Common myeloid progenitor, CD34-positive (primary cell): ENCODE measurements at regions not wholly inside any gene's neighbourhood (a gene's known extent, or its start where the extent isn't known, plus 50 kb on each side); places are given as distances from the start of the nearest gene placed in this dataset.
A peak's percentile ranks its signal among the peaks of the same experiment; 100 is the strongest.

Source experiments
- CTCF ChIA-PET: fragments of 350-600 bp; sonication (Branson Sonifier 250); formaldehyde crosslinking; loops from one replicate; lab custom pipeline; 2021; ENCODE audit warnings: antibody characterized with exemption; lab: Charles Lee
- POLR2A ChIA-PET: fragments of 350-600 bp; sonication (Branson Sonifier 250); formaldehyde crosslinking; loops from one replicate; lab custom pipeline; 2021; ENCODE audit warnings: antibody characterized with exemption; lab: Charles Lee
- DNase-seq, 3 donors: peaks; one replicate each; pipeline versions ENCODE4 v3.0.0 to v3.0.0-alpha.2; 2013
- H3K27ac ChIP-seq, 2 experiments: 1 replicate in 1 of 2; 2 replicates in 1 of 2; pipeline ENCODE4 v1.7.0; 2013; ENCODE audit warnings: inconsistent platforms in 2 of 2, low read length in 2 of 2, mild to moderate bottlenecking in 2 of 2, low read depth in 1 of 2, moderate library complexity in 1 of 2; ENCODE audit not compliant: severe bottlenecking in 2 of 2, insufficient read depth in 1 of 2, poor library complexity in 1 of 2
- H3K27me3 ChIP-seq, 5 experiments: replicated peaks in 2 of 5; 1 replicate in 3 of 5; 2 replicates in 2 of 5; pipeline versions ENCODE4 v1.6.1 to v1.7.0; 2013; ENCODE audit warnings: low read length in 4 of 5, mild to moderate bottlenecking in 2 of 5, moderate library complexity in 2 of 5, inconsistent platforms in 1 of 5; ENCODE audit not compliant: insufficient read depth in 5 of 5, control insufficient read depth in 4 of 5
- H3K36me3 ChIP-seq, 4 experiments: 1 replicate in 2 of 4; 2 replicates in 2 of 4; pipeline versions ENCODE4 v1.6.1 to v1.7.0; 2013; ENCODE audit warnings: low read length in 3 of 4, control low read depth in 1 of 4, mild to moderate bottlenecking in 1 of 4; ENCODE audit not compliant: control insufficient read depth in 4 of 4, insufficient read depth in 4 of 4
- H3K4me1 ChIP-seq, 4 experiments: 1 replicate in 3 of 4; 2 replicates in 1 of 4; pipeline versions ENCODE4 v1.6.1 to v1.7.1; 2013; ENCODE audit warnings: low read length in 3 of 4, mild to moderate bottlenecking in 3 of 4, control low read depth in 1 of 4, inconsistent platforms in 1 of 4, moderate library complexity in 1 of 4; ENCODE audit not compliant: control insufficient read depth in 4 of 4, insufficient read depth in 4 of 4; ENCODE audit errors: control extremely low read depth in 1 of 4
- H3K4me3 ChIP-seq, 7 experiments: 1 replicate in 4 of 7; 2 replicates in 3 of 7; pipeline versions ENCODE4 v1.5.1 to v1.7.0; 2013; ENCODE audit warnings: mild to moderate bottlenecking in 7 of 7, low read length in 6 of 7, moderate library complexity in 6 of 7, inconsistent platforms in 2 of 7, low read depth in 2 of 7, control low read depth in 1 of 7; ENCODE audit not compliant: insufficient read depth in 4 of 7, control insufficient read depth in 1 of 7; ENCODE audit errors: extremely low read depth in 1 of 7
- H3K9me3 ChIP-seq, 5 experiments: 1 replicate in 4 of 5; 2 replicates in 1 of 5; pipeline versions ENCODE4 v1.6.1 to v1.7.1; 2013; ENCODE audit warnings: low read length in 4 of 5, mild to moderate bottlenecking in 2 of 5, inconsistent platforms in 1 of 5, low read depth in 1 of 5, moderate library complexity in 1 of 5; ENCODE audit not compliant: control insufficient read depth in 4 of 5, insufficient read depth in 2 of 5; ENCODE audit errors: control extremely low read depth in 1 of 5
- WGBS: methylation state at CpG from one replicate; pipeline ENCODE4 v1.1.5; 2013; ENCODE audit not compliant: insufficient coverage; 5-methylcytosine and 5-hydroxymethylcytosine counted together

GRCh38 chr16:50887500-50888298 is 145.8 kb downstream of the CYLD start:
- H3K27me3 ChIP-seq: peaks cover 0 to 2% (median 0%) of the 10 kb centered on the region in 5 experiments
- no peak overlapping the region for H3K4me3 ChIP-seq
- H3K36me3 ChIP-seq: no peaks in the 10 kb centered on the region
- peaks cover 0 to 4% (median 0%) of the 10 kb centered on the region in 5 experiments for H3K9me3 ChIP-seq
- 57% methylated on average over 7 of the region's 11 CpGs for WGBS
- H3K27ac ChIP-seq: no peak overlapping the region
- ChIA-PET POLR2A (no interaction called here), CTCF (no interaction called here)
- no peaks in the 10 kb centered on the region for H3K4me1 ChIP-seq
- DNase-seq: peak in 2 of 3 donors; percentile 9 to 31

GRCh38 chr16:50884066-50884860 is 142.4 kb downstream of the CYLD start:
- Histone ChIP-seq H3K4me1 (no peaks in the 10 kb centered on the region), H3K9me3 (peaks cover 0 to 4% (median 0%) of the 10 kb centered on the region in 5 experiments), H3K4me3 (no peak overlapping the region), H3K36me3 (no peaks in the 10 kb centered on the region), H3K27ac (no peak overlapping the region), H3K27me3 (peaks cover 0 to 22% (median 2%) of the 10 kb centered on the region in 5 experiments)
- ChIA-PET CTCF (interaction anchor here (1.2 to 1.6 kb wide), 2 partner anchors 10 to 217 kb away, joined by 3 to 4 read pairs; no protein-coding TSS in a partner anchor), POLR2A (no interaction called here)
- 74% methylated on average over 11 of the region's 22 CpGs for WGBS
- peak in 1 of 3 donors; percentile 7 for DNase-seq

- Histone ChIP-seq H3K36me3 (no peaks in the 10 kb centered on the region), H3K9me3 (peaks cover 0 to 4% (median 0%) of the 10 kb centered on the region in 5 experiments), H3K4me1 (no peaks in the 10 kb centered on the region), H3K4me3 (no peak overlapping the region), H3K27ac (no peak overlapping the region), H3K27me3 (peaks cover 0 to 41% (median 2%) of the 10 kb centered on the region in 5 experiments)
- WGBS: 79% methylated on average over 9 of the region's 9 CpGs
- no peak for DNase-seq
- ChIA-PET CTCF (no interaction called here), POLR2A (no interaction called here)
These were observed 140.1 kb downstream of the CYLD start for GRCh38 chr16:50881956-50882355.

- Histone ChIP-seq H3K27ac (peak overlapping the region in 1 of 2 experiments; percentile 45), H3K4me3 (no peak overlapping the region), H3K36me3 (no peaks in the 10 kb centered on the region), H3K9me3 (peaks cover 0 to 4% (median 0%) of the 10 kb centered on the region in 5 experiments), H3K4me1 (no peaks in the 10 kb centered on the region), H3K27me3 (peaks cover 0 to 41% (median 2%) of the 10 kb centered on the region in 5 experiments)
- POLR2A ChIA-PET: no interaction called here
- WGBS: 86% methylated on average over 5 of the region's 7 CpGs
- CTCF ChIA-PET: no interaction called here
- peak; percentile 65 to 85 (median 76) for DNase-seq
These were observed 139.5 kb downstream of the CYLD start for GRCh38 chr16:50881331-50881830.

DNA sequence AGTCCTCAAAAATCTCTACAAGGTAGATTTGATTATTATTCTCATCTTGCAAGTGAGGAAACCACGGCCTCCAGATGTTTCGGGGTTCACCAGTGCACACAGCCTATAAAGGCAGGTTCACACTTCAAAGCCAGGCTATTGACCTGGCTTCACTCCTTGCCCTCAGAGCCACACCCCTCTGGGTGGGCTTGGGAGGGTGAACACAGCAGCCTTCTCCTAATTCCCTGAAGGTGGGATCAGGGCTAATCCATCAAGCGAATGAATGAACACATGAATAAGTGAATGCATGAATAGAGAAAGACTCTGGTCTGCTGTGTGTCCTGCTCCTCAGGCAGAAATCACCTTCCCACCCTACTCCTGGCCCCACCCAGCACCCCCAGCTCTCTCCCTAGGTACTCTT is 139.0 kb downstream of the CYLD start:
- Histone ChIP-seq H3K27ac (peak overlapping the region in 1 of 2 experiments; percentile 45), H3K27me3 (peaks cover 0 to 42% (median 2%) of the 10 kb centered on the region in 5 experiments), H3K4me3 (no peak overlapping the region), H3K36me3 (no peaks in the 10 kb centered on the region), H3K9me3 (peaks cover 0 to 4% (median 0%) of the 10 kb centered on the region in 5 experiments), H3K4me1 (no peaks in the 10 kb centered on the region)
- POLR2A ChIA-PET: no interaction called here
- 84% methylated on average over 2 of the region's 3 CpGs for WGBS
- DNase-seq: no peak
- CTCF ChIA-PET: no interaction called here

- ChIA-PET CTCF (no interaction called here), POLR2A (no interaction called here)
- WGBS: 31% methylated on average over 21 of the region's 24 CpGs
- Histone ChIP-seq H3K27ac (no peak overlapping the region), H3K36me3 (no peaks in the 10 kb centered on the region), H3K4me1 (no peaks in the 10 kb centered on the region), H3K4me3 (no peak overlapping the region), H3K9me3 (peaks cover 0 to 4% (median 0%) of the 10 kb centered on the region in 5 experiments), H3K27me3 (peaks cover 0 to 48% (median 2%) of the 10 kb centered on the region in 5 experiments)
- peak in 1 of 3 donors; percentile 4 for DNase-seq
These were observed 138.2 kb downstream of the CYLD start for GRCh38 chr16:50879873-50880695.
